ENCODE measurements at regions not wholly inside any gene's neighbourhood (a gene's known extent, or its start where the extent isn't known, plus 50 kb on each side); places are given as distances from the start of the nearest gene placed in this dataset.

DNA sequence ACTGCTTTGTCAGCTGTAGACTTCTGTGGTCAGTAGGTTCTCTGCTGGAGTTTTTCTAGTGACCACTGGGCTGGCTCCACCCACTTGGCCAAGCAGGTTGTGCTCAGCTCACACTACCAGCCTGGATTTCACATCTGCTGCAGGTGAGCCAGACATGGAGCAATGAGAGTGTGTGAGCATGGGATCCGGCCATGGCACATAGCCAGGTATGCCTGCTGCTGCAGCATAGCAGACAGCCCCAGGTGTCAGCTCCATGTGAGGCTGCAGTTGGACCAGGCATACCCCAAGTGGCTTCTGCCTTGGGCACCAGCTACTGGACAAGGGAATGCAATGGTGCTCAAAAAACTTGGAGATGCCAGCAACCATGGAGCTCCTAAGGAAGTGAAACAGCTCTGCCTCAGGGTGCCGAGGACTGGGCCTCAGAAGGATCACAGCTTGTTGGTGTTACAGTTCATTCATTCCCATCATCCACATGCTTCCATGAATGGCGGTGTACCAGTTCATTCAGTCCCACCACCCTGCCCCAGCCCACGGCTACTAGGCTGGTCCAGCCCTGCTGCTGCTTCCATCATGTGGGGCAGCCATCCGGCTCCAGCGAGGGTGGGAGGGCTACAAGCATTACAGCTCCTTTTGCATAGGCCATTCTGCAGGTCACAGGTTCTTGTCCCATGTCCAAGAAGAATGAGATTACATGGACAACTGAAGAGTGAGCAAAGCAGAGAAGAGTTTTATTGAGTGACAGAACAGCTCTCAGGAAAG, 389.1 kb upstream of the PCDH7 start:
- CTCF ChIA-PET: no interaction called here
- DNase-seq (ENCODE audit: extremely low spot score): no peak
- TF ChIP-seq, protein P1, sequence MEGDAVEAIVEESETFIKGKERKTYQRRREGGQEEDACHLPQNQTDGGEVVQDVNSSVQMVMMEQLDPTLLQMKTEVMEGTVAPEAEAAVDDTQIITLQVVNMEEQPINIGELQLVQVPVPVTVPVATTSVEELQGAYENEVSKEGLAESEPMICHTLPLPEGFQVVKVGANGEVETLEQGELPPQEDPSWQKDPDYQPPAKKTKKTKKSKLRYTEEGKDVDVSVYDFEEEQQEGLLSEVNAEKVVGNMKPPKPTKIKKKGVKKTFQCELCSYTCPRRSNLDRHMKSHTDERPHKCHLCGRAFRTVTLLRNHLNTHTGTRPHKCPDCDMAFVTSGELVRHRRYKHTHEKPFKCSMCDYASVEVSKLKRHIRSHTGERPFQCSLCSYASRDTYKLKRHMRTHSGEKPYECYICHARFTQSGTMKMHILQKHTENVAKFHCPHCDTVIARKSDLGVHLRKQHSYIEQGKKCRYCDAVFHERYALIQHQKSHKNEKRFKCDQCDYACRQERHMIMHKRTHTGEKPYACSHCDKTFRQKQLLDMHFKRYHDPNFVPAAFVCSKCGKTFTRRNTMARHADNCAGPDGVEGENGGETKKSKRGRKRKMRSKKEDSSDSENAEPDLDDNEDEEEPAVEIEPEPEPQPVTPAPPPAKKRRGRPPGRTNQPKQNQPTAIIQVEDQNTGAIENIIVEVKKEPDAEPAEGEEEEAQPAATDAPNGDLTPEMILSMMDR (IDR thresholded peaks at IDR 0.05; ENCODE audit: control extremely low read depth, extremely low read depth, low read depth, missing control alignments): no peak
- POLR2A ChIA-PET: no interaction called here

DNA sequence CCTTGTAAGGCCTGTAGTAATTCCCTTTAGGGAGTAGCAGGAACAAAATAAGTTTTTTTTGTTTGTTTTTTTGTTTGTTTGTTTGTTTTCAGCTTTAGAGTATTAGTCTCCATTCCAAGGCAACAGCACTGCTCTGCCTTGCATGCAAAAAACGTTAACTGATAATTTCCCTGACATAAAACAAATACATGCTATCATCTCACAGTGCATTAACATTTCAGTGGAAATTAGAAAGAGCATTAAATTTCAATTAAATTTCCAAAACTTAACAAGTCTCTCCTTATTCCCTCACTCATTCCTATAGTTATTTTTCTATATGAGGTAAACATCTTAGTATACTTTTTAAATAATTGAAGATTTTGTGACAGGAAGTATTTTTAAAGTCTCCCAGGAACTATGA, 378.4 kb upstream of the PCDH7 start:
- TF ChIP-seq, protein P1 (IDR thresholded peaks at IDR 0.05; ENCODE audit: control extremely low read depth, extremely low read depth, low read depth, missing control alignments): no peak
- POLR2A ChIA-PET: no interaction called here
- no peak for DNase-seq (ENCODE audit: extremely low spot score)
- CTCF ChIA-PET: no interaction called here

DNA sequence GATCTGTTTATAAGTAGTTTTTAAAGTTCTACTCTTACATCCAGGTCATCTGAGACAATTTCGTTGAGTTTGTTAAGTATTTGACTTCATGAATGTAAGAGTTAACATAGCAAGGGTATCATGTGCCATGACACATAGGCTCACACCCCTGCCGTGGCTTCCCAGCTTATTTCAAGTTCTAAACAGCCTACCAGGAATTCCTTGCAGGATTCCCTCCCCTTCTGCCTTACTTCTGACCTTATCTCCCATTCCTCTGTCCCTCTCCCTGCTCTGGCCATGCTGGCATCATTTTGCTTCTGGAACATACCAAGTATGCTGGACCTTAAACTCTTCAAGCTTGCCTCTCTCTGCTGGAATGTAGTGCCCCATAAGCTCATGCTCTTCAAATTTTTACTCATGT, 369.9 kb upstream of the PCDH7 start:
- DNase-seq (ENCODE audit: extremely low spot score): no peak
- TF ChIP-seq, protein P1 (IDR thresholded peaks at IDR 0.05; ENCODE audit: control extremely low read depth, extremely low read depth, low read depth, missing control alignments): no peak
- ChIA-PET POLR2A (no interaction called here), CTCF (interaction anchor here (1.6 kb wide), 1 partner anchor 30 kb away, joined by 5 read pairs; no protein-coding TSS in a partner anchor)

DNA sequence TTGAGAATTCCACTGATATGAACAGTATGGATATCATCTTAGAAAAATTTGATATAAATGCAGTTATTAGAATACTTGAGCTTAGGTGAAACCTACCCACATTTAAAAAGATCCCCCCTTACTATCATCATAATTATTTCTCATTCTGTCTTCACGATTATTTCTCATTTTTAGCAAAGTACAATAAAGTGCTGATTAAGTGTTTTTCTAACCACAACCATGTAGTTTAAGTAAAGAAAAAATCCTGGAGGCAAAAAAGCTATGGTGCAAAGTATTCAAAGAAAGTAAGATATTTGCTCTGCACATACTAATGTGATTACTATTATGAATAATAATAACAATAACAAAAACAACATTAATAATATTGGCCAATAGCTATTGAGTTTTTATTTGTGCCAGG, 365.6 kb upstream of the PCDH7 start:
- POLR2A ChIA-PET: no interaction called here
- no peak for DNase-seq (ENCODE audit: extremely low spot score)
- TF ChIP-seq, protein P1 (IDR thresholded peaks at IDR 0.05; ENCODE audit: control extremely low read depth, extremely low read depth, low read depth, missing control alignments): no peak
- CTCF ChIA-PET: interaction anchor here (1.9 kb wide), 1 partner anchor 18 kb away, joined by 5 read pairs; no protein-coding TSS in a partner anchor

DNA sequence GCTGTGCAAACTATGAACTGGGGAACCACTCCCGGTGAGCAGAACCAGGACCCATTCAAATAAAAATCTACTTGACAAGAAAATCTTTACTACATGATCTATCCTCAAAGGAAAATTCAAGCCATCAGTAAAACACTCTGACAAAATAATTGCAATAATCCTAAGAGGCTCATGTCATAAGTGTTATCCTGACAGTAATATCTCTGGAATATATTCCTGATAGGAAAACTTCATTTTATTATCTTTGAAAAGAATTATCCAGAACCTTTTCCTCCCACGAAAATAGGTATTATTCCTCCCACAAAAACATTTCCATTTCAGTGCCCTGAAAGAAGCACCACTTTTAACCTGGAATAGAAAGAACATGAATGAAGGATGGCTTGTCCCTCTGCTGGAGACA, 357.7 kb upstream of the PCDH7 start:
- TF ChIP-seq, protein P1 (IDR thresholded peaks at IDR 0.05; ENCODE audit: control extremely low read depth, extremely low read depth, low read depth, missing control alignments): no peak
- POLR2A ChIA-PET: no interaction called here
- DNase-seq (ENCODE audit: extremely low spot score): no peak
- CTCF ChIA-PET: no interaction called here

DNA sequence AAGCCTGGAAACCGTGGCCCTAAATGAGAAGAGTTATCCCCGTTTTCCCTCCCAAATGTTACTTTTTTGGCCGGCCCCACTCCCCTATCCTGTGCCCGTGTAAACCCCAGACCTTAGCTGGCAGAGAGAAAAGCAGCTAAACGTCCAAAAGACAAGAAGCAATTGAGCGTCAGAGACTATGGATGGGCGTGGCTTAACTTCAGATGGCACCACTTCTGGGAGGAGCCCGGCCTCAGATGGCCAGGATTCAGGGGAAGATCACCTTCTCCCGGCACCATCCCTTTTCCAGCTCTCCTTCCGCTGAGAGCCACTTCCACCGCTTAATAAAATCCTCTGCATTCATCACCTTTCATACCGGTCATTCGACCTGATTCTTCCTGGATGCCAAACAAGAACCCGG, 350.1 kb upstream of the PCDH7 start:
- POLR2A ChIA-PET: no interaction called here

More for the DNA sequence above, 350.1 kb upstream of the PCDH7 start:
- no peak for DNase-seq (ENCODE audit: extremely low spot score)
- CTCF ChIA-PET: interaction anchor here (1.0 to 2.7 kb wide), 2 partner anchors 10 to 11 kb away, joined by 3 to 6 read pairs; no protein-coding TSS in a partner anchor
- TF ChIP-seq, protein P1 (IDR thresholded peaks at IDR 0.05; ENCODE audit: control extremely low read depth, extremely low read depth, low read depth, missing control alignments): no peak

All from GM10248 (cell line).